BE2C (cell line): ENCODE measurements at regions not wholly inside any gene's neighbourhood (a gene's known extent, or its start where the extent isn't known, plus 50 kb on each side); places are given as distances from the start of the nearest gene placed in this dataset.

Experiments used
- DNase-seq: peaks from one replicate; pipeline ENCODE4 v3.0.0-alpha.2; 2020
- H3K27me3 ChIP-seq: fragments of 250-450 bp; sonication (Bioruptor Pico); 2 replicates; pipeline ENCODE4 v1.5.1; 2020; ENCODE audit warnings: mild to moderate bottlenecking
- H3K36me3 ChIP-seq: fragments of 250-450 bp; sonication (Bioruptor Pico); 2 replicates; pipeline ENCODE4 v1.5.1; 2020; ENCODE audit warnings: mild to moderate bottlenecking
- H3K4me1 ChIP-seq: fragments of 250-450 bp; sonication (Bioruptor Pico); 2 replicates; pipeline ENCODE4 v1.5.1; 2020
- H3K4me3 ChIP-seq: 2 replicates; pipeline ENCODE4 v1.5.1; 2011; ENCODE audit warnings: low read depth, low read length
- H3K9me3 ChIP-seq: fragments of 250-450 bp; sonication (Bioruptor Pico); 2 replicates; pipeline ENCODE4 v1.5.1; 2020
- CTCF ChIP-seq: IDR thresholded peaks from 2 replicates; pipeline ENCODE4 v1.5.1; 2012; ENCODE audit warnings: mild to moderate bottlenecking, low read depth, low read length

GRCh38 chr14:29486132-29486531, 441.5 kb downstream of the PRKD1 start:
- H3K27me3 ChIP-seq: no peaks in the 10 kb centered on the region
- TF ChIP-seq CTCF: no peak
- no peaks in the 10 kb centered on the region for H3K36me3 ChIP-seq
- no peak overlapping the region for H3K4me3 ChIP-seq
- H3K4me1 ChIP-seq: no peaks in the 10 kb centered on the region
- no peaks in the 10 kb centered on the region for H3K9me3 ChIP-seq
- DNase-seq: no peak

GRCh38 chr14:29489911-29490425, 437.7 kb downstream of the PRKD1 start:
- Histone ChIP-seq H3K4me3 (no peak overlapping the region), H3K4me1 (no peaks in the 10 kb centered on the region)
- TF ChIP-seq CTCF: no peak

GRCh38 chr14:29493849-29494248, 433.8 kb downstream of the PRKD1 start:
- DNase-seq: no peak
- H3K27me3 ChIP-seq: no peaks in the 10 kb centered on the region
- TF ChIP-seq CTCF: no peak

More at GRCh38 chr14:29489911-29490425, 437.7 kb downstream of the PRKD1 start:
- DNase-seq: no peak
- Histone ChIP-seq H3K9me3 (no peaks in the 10 kb centered on the region), H3K36me3 (no peaks in the 10 kb centered on the region), H3K27me3 (no peaks in the 10 kb centered on the region)

GRCh38 chr14:29494312-29494711, 433.3 kb downstream of the PRKD1 start:
- Histone ChIP-seq H3K27me3 (no peaks in the 10 kb centered on the region), H3K4me3 (no peak overlapping the region), H3K9me3 (no peaks in the 10 kb centered on the region), H3K36me3 (no peaks in the 10 kb centered on the region), H3K4me1 (no peaks in the 10 kb centered on the region)
- no peak for TF ChIP-seq CTCF
- no peak for DNase-seq

More at GRCh38 chr14:29493849-29494248, 433.8 kb downstream of the PRKD1 start:
- Histone ChIP-seq H3K4me3 (no peak overlapping the region), H3K36me3 (no peaks in the 10 kb centered on the region), H3K9me3 (no peaks in the 10 kb centered on the region), H3K4me1 (no peaks in the 10 kb centered on the region)

- no peak for DNase-seq
- no peak for TF ChIP-seq CTCF
- Histone ChIP-seq H3K36me3 (no peaks in the 10 kb centered on the region), H3K27me3 (no peaks in the 10 kb centered on the region), H3K4me3 (no peak overlapping the region), H3K9me3 (no peaks in the 10 kb centered on the region), H3K4me1 (no peaks in the 10 kb centered on the region)
Observed at GRCh38 chr14:29503903-29504302, 423.7 kb downstream of the PRKD1 start.

- Histone ChIP-seq H3K4me1 (no peaks in the 10 kb centered on the region), H3K4me3 (no peak overlapping the region), H3K9me3 (no peaks in the 10 kb centered on the region), H3K27me3 (no peaks in the 10 kb centered on the region), H3K36me3 (no peaks in the 10 kb centered on the region)
- no peak for DNase-seq
- TF ChIP-seq CTCF: no peak; the same call in 1 of the 2 replicates
Observed at GRCh38 chr14:29518335-29518734, 409.3 kb downstream of the PRKD1 start.
